ENCODE measurements at regions not wholly inside any gene's neighbourhood (a gene's known extent, or its start where the extent isn't known, plus 50 kb on each side); places are given as distances from the start of the nearest gene placed in this dataset.
"Not testable (repeated sequence)": the region's sequence is repeated elsewhere in the genome, so short reads cannot be mapped to it uniquely, and the experiment has no call there.

GRCh38 chr16:29117631-29118030, 132.8 kb downstream of the LAT start:
- H3K9me3 Mint-ChIP-seq = no peaks in the 10 kb centered on the region
- peaks cover 20% of the 10 kb centered on the region for H3K36me3 ChIP-seq (ENCODE audit: control insufficient read depth, insufficient read depth, low read length)
- intact Hi-C loops (cut with micrococcal nuclease) = loop anchor here (10.0 kb wide), 1 partner anchor 507 kb away; no protein-coding TSS in a partner anchor
- ATAC-seq (no peak), DNase-seq (no peak)
- peak overlapping the region; percentile 6 for H3K4me3 Mint-ChIP-seq
- H3K4me1 ChIP-seq (ENCODE audit: control insufficient read depth, insufficient read depth, low read length) = peaks cover 65% of the 10 kb centered on the region
- no peaks in the 10 kb centered on the region for H3K36me3 Mint-ChIP-seq
- H3K4me3 ChIP-seq (ENCODE audit: low read length) = no peak overlapping the region
- no peaks in the 10 kb centered on the region for H3K9me3 ChIP-seq (ENCODE audit: control insufficient read depth, insufficient read depth, low read length)
- TF ChIP-seq CTCF (IDR thresholded peaks at IDR 0.05) = no peak
- H3K4me1 Mint-ChIP-seq = peaks cover 56 to 58% of the 10 kb centered on the region in 2 donors
- H3K27me3 ChIP-seq (ENCODE audit: control insufficient read depth, insufficient read depth, low read length) = no peaks in the 10 kb centered on the region
- 93% methylated on average over 7 of the region's 7 CpGs for WGBS (ENCODE audit: insufficient coverage)
- H3K27ac Mint-ChIP-seq = peak overlapping the region; percentile 98
- no peaks in the 10 kb centered on the region for H3K27me3 Mint-ChIP-seq (ENCODE audit: low read depth in 2 of 2)
- H3K27ac ChIP-seq (ENCODE audit: low read length) = peak overlapping the region; percentile 93

GRCh38 chr16:29116980-29117379, 132.1 kb downstream of the LAT start:
- intact Hi-C loops (cut with micrococcal nuclease) = loop anchor here (10.0 kb wide), 1 partner anchor 508 kb away; no protein-coding TSS in a partner anchor
- no peaks in the 10 kb centered on the region for H3K27me3 ChIP-seq (ENCODE audit: control insufficient read depth, insufficient read depth, low read length)
- WGBS (ENCODE audit: insufficient coverage) = 92% methylated on average over 14 of the region's 14 CpGs
- Mint-ChIP-seq H3K36me3 (no peaks in the 10 kb centered on the region), H3K27ac (peak overlapping the region; percentile 98), H3K9me3 (no peaks in the 10 kb centered on the region), H3K4me1 (peaks cover 59 to 63% of the 10 kb centered on the region in 2 donors), H3K27me3 (ENCODE audit: low read depth in 2 of 2) (no peaks in the 10 kb centered on the region), H3K4me3 (peak overlapping the region; percentile 87)
- H3K36me3 ChIP-seq (ENCODE audit: control insufficient read depth, insufficient read depth, low read length) = peaks cover 20% of the 10 kb centered on the region
- peaks cover 70% of the 10 kb centered on the region for H3K4me1 ChIP-seq (ENCODE audit: control insufficient read depth, insufficient read depth, low read length)
- H3K27ac ChIP-seq (ENCODE audit: low read length) = peak overlapping the region; percentile 88
- H3K9me3 ChIP-seq (ENCODE audit: control insufficient read depth, insufficient read depth, low read length) = no peaks in the 10 kb centered on the region
- ATAC-seq (no peak), DNase-seq (no peak)
- H3K4me3 ChIP-seq (ENCODE audit: low read length) = no peak overlapping the region
- no peak for TF ChIP-seq CTCF (IDR thresholded peaks at IDR 0.05)

- peak overlapping the region; percentile 98 for H3K27ac Mint-ChIP-seq
- not testable (repeated sequence) for ATAC-seq; H3K27me3 Mint-ChIP-seq (ENCODE audit: low read depth in 2 of 2); H3K4me3 ChIP-seq (ENCODE audit: low read length); H3K36me3 Mint-ChIP-seq; DNase-seq; H3K27me3 ChIP-seq (ENCODE audit: control insufficient read depth, insufficient read depth, low read length); H3K9me3 ChIP-seq (ENCODE audit: control insufficient read depth, insufficient read depth, low read length); H3K9me3 Mint-ChIP-seq
- peaks cover 20% of the 10 kb centered on the region for H3K36me3 ChIP-seq (ENCODE audit: control insufficient read depth, insufficient read depth, low read length)
- peak overlapping the region; percentile 87 for H3K4me3 Mint-ChIP-seq
- intact Hi-C loops (cut with micrococcal nuclease) = loop anchor here (10.0 kb wide), 1 partner anchor 509 kb away; no protein-coding TSS in a partner anchor
- H3K27ac ChIP-seq (ENCODE audit: low read length) = peak overlapping the region; percentile 88
- 94% methylated on average over 12 of the region's 12 CpGs for WGBS (ENCODE audit: insufficient coverage)
- H3K4me1 ChIP-seq (ENCODE audit: control insufficient read depth, insufficient read depth, low read length) = peaks cover 78% of the 10 kb centered on the region
- peaks cover 67 to 71% of the 10 kb centered on the region in 2 donors for H3K4me1 Mint-ChIP-seq
Observed at GRCh38 chr16:29116207-29116606, 131.4 kb downstream of the LAT start.

- ATAC-seq (peak; percentile 21 to 48 (median 25)), DNase-seq (peak in 1 of 2 donors; percentile 42)
- peak overlapping the region; percentile 87 for H3K4me3 Mint-ChIP-seq
- H3K4me1 ChIP-seq (ENCODE audit: control insufficient read depth, insufficient read depth, low read length) = peaks cover 82% of the 10 kb centered on the region
- peaks cover 20% of the 10 kb centered on the region for H3K36me3 ChIP-seq (ENCODE audit: control insufficient read depth, insufficient read depth, low read length)
- not testable (repeated sequence) for H3K9me3 Mint-ChIP-seq; H3K27me3 ChIP-seq (ENCODE audit: control insufficient read depth, insufficient read depth, low read length); H3K36me3 Mint-ChIP-seq; H3K4me3 ChIP-seq (ENCODE audit: low read length); H3K27me3 Mint-ChIP-seq (ENCODE audit: low read depth in 2 of 2); H3K9me3 ChIP-seq (ENCODE audit: control insufficient read depth, insufficient read depth, low read length)
- peaks cover 71 to 75% of the 10 kb centered on the region in 2 donors for H3K4me1 Mint-ChIP-seq
- WGBS (ENCODE audit: insufficient coverage) = 10% methylated on average over 2 of the region's 3 CpGs
- H3K27ac Mint-ChIP-seq = peak overlapping the region; percentile 98
- intact Hi-C loops (cut with micrococcal nuclease) = loop anchor here (10.0 kb wide), 1 partner anchor 509 kb away; no protein-coding TSS in a partner anchor
- peak overlapping the region; percentile 88 for H3K27ac ChIP-seq (ENCODE audit: low read length)
Observed at GRCh38 chr16:29115802-29116141, 130.9 kb downstream of the LAT start.
